Stomach (tissue), 4 donors: ENCODE measurements at regions not wholly inside any gene's neighbourhood (a gene's known extent, or its start where the extent isn't known, plus 50 kb on each side); places are given as distances from the start of the nearest gene placed in this dataset.

Experiments
- CTCF ChIP-seq, 7 experiments: fragments of 450-650 bp in 4 of 7; fragments of 200-600 bp in 3 of 7; sonication (generic) in 3 of 7; IDR thresholded peaks; one replicate each; pipeline ENCODE4 v1.5.1; 2016 to 2019; ENCODE audit warnings: antibody characterized with exemption in 7 of 7, control low read depth in 2 of 7, mild to moderate bottlenecking in 1 of 7
- EP300 ChIP-seq: sonication (generic); formaldehyde crosslinking; IDR thresholded peaks from one replicate; pipeline ENCODE4 v1.6.1; 2017; ENCODE audit warnings: antibody characterized with exemption
- POLR2A ChIP-seq, 4 donors: fragments of 450-650 bp; IDR thresholded peaks; one replicate each; pipeline ENCODE4 v1.6.1; 2016; ENCODE audit warnings: antibody characterized with exemption in 4 of 4, control low read depth in 2 of 4, mild to moderate bottlenecking in 1 of 4, moderate library complexity in 1 of 4
- POLR2AphosphoS5 ChIP-seq, 3 donors: sonication (generic); formaldehyde crosslinking; IDR thresholded peaks; one replicate each; pipeline ENCODE4 v1.6.1; 2016; ENCODE audit warnings: antibody characterized with exemption in 3 of 3

GRCh38 chr21:15433091-15433490 lies 296.7 kb upstream of the USP25 start:
- TF ChIP-seq CTCF (IDR thresholded peaks at IDR 0.05) = no peak
- no peak for TF ChIP-seq POLR2A (IDR thresholded peaks at IDR 0.05)
- TF ChIP-seq POLR2AphosphoS5 (IDR thresholded peaks at IDR 0.05) = no peak
- TF ChIP-seq EP300 = no peak
